Endothelial cell (in vitro differentiated cells): ENCODE measurements at regions not wholly inside any gene's neighbourhood (a gene's known extent, or its start where the extent isn't known, plus 50 kb on each side); places are given as distances from the start of the nearest gene placed in this dataset.
"Not testable (repeated sequence)": the region's sequence is repeated elsewhere in the genome, so short reads cannot be mapped to it uniquely, and the experiment has no call there.

ENCODE experiments used
- DNase-seq: peaks from one replicate; pipeline ENCODE4 v3.0.0; 2021; ENCODE audit warnings: low spot score
- H3K27ac Mint-ChIP-seq: one replicate; pipeline ENCODE4 v1.8.0; 2021; ENCODE audit warnings: mixed read lengths, inconsistent platforms; ENCODE audit not compliant: unreplicated experiment
- H3K27me3 Mint-ChIP-seq: one replicate; pipeline ENCODE4 v1.8.0; 2021; ENCODE audit warnings: mild to moderate bottlenecking, moderate library complexity, mixed read lengths, inconsistent platforms; ENCODE audit not compliant: unreplicated experiment
- H3K36me3 Mint-ChIP-seq: one replicate; pipeline ENCODE4 v1.8.0; 2021; ENCODE audit warnings: mild to moderate bottlenecking, low read depth, mixed read lengths, inconsistent platforms; ENCODE audit not compliant: unreplicated experiment
- H3K4me1 Mint-ChIP-seq: one replicate; pipeline ENCODE4 v1.8.0; 2021; ENCODE audit warnings: mild to moderate bottlenecking, mixed read lengths, inconsistent platforms; ENCODE audit not compliant: unreplicated experiment
- H3K4me3 Mint-ChIP-seq: one replicate; pipeline ENCODE4 v1.8.0; 2021; ENCODE audit warnings: mild to moderate bottlenecking, mixed read lengths, inconsistent platforms; ENCODE audit not compliant: unreplicated experiment
- H3K9me3 Mint-ChIP-seq: one replicate; pipeline ENCODE4 v1.8.0; 2021; ENCODE audit warnings: mixed read lengths, inconsistent platforms; ENCODE audit not compliant: unreplicated experiment
- TF ChIP-seq, protein P1 (sequence below): fragments of 200-600 bp; sonication (generic); IDR thresholded peaks from one replicate; pipeline ENCODE4 v1.5.0; 2021; ENCODE audit warnings: antibody characterized with exemption; ENCODE audit not compliant: unreplicated experiment

DNA sequence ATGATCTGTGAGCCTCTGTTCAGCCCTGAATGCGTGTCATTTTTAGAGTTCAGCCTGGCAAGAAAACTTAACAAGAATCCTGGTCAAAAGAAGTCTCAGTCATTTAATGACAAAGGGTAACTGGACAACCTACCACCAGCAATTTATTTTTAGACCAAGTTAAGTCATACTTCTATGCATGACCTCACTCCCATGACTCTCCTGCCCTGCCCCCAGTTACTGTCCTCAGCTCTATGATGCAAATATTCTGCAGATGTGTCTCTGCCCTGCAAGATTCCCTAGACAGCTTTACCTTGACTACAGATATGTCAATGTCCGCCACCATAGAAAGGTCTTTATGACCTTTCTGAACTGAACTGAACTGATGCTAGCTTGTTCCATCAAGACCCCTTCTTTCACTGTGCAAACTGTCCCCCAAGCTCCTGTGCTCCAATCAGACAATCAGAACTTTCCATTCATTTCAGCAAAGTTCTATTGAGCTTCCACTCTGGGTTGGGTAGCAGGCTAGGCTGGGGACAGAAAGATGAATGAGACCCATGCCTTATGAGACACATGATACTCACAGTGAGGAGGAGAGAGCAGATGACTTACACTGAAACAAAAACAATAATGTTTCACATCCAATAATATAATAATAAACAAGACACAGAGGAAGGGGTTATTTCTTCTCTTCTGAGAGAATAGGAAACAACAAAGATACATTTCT, 255.7 kb downstream of the NPIPA8 start:
- not testable (repeated sequence) for H3K27me3 Mint-ChIP-seq, H3K9me3 Mint-ChIP-seq, H3K4me1 Mint-ChIP-seq, H3K4me3 Mint-ChIP-seq, H3K27ac Mint-ChIP-seq, DNase-seq, H3K36me3 Mint-ChIP-seq

DNA sequence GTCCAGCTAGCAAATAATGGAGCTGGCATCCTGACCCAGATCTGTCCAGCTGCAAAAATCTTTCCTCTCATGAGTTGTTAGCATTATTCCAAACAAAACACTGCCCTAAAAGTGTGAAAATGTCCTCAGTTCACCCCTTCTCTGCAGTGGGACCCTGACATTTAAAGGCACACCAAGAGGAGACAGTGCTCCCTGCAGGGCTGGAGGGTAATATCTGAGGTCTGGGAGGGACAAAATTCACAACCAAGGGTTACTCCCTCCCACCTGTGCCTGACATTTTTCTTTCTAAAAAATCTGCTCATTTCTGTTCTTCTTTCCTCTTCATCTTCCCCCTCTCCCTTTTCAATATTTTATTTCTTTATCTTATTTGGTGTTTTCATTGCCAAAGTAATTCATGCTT, 258.6 kb downstream of the NPIPA8 start:
- not testable (repeated sequence) for H3K4me1 Mint-ChIP-seq, H3K36me3 Mint-ChIP-seq, H3K9me3 Mint-ChIP-seq, DNase-seq, H3K27me3 Mint-ChIP-seq, H3K4me3 Mint-ChIP-seq, H3K27ac Mint-ChIP-seq

DNA sequence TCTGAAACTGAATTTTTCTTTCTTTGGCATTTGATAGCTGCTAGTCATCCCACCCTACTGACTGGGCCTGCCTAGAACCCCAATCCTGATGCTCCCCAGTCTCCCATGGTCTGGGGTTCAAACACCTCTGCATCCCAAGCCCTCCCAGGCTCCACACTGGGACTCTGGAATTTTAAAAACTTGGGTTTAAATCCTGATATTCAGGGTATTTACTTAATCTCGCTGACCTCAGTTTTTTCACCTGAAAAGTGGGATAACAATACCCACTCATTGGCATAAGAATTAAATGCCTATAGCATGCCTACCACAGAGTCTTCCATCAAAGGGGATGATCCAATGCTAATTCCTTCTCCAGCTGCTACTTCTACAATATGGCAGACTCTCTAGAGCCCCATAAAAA, 264.4 kb downstream of the NPIPA8 start:
- TF ChIP-seq, protein P1, sequence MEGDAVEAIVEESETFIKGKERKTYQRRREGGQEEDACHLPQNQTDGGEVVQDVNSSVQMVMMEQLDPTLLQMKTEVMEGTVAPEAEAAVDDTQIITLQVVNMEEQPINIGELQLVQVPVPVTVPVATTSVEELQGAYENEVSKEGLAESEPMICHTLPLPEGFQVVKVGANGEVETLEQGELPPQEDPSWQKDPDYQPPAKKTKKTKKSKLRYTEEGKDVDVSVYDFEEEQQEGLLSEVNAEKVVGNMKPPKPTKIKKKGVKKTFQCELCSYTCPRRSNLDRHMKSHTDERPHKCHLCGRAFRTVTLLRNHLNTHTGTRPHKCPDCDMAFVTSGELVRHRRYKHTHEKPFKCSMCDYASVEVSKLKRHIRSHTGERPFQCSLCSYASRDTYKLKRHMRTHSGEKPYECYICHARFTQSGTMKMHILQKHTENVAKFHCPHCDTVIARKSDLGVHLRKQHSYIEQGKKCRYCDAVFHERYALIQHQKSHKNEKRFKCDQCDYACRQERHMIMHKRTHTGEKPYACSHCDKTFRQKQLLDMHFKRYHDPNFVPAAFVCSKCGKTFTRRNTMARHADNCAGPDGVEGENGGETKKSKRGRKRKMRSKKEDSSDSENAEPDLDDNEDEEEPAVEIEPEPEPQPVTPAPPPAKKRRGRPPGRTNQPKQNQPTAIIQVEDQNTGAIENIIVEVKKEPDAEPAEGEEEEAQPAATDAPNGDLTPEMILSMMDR = no peak
- Mint-ChIP-seq H3K27ac (no peak overlapping the region), H3K9me3 (no peaks in the 10 kb centered on the region), H3K36me3 (no peaks in the 10 kb centered on the region), H3K4me1 (peaks cover 6% of the 10 kb centered on the region), H3K4me3 (no peak overlapping the region), H3K27me3 (peaks cover 6% of the 10 kb centered on the region)
- no peak for DNase-seq

DNA sequence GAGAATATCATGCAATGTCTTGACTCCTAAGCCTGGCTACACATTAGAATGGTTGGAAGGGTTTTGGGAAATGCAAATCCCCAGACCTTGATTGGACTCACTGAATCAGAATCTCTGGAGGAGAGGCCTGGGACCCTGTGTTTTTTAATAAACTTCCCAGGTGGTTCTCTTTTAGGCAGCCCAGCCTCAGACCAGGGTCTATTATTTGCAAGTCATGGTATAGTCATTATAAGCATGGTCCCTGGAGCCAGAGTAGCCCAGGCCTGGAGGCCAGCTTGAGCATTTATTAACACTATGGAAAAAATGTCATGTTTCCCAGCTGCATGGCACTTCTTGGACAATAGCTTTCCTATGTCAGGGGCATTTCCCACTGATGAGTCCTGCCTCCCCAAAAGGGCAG, 266.9 kb downstream of the NPIPA8 start:
- Mint-ChIP-seq H3K27ac (no peak overlapping the region), H3K9me3 (no peaks in the 10 kb centered on the region), H3K4me3 (no peak overlapping the region), H3K27me3 (peaks cover 6% of the 10 kb centered on the region), H3K36me3 (no peaks in the 10 kb centered on the region), H3K4me1 (peaks cover 6% of the 10 kb centered on the region)
- no peak for DNase-seq
- TF ChIP-seq, protein P1 = no peak

DNA sequence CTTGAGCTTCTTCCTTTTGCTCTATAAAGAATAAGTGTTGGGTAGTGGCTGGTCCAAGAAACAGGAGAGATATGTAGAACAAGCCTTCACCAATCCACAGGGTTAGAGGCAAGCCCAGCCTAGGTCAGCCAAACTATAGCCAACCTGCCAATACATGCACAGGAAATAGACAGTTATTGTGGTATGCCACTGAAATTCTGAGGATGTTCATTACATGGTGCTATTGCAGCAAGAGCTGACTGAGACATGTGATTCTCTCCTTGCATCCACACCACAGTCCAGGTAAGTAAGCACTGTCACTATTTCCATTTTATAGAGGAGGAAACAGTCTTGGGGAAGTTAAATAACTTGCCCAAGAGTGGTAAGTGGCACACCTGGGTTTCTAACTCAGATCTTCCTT, 268.1 kb downstream of the NPIPA8 start:
- Mint-ChIP-seq H3K27ac (no peak overlapping the region), H3K9me3 (no peaks in the 10 kb centered on the region), H3K27me3 (peaks cover 6% of the 10 kb centered on the region), H3K4me1 (peaks cover 2% of the 10 kb centered on the region), H3K36me3 (no peaks in the 10 kb centered on the region), H3K4me3 (no peak overlapping the region)
- TF ChIP-seq, protein P1 = no peak
- DNase-seq = no peak

DNA sequence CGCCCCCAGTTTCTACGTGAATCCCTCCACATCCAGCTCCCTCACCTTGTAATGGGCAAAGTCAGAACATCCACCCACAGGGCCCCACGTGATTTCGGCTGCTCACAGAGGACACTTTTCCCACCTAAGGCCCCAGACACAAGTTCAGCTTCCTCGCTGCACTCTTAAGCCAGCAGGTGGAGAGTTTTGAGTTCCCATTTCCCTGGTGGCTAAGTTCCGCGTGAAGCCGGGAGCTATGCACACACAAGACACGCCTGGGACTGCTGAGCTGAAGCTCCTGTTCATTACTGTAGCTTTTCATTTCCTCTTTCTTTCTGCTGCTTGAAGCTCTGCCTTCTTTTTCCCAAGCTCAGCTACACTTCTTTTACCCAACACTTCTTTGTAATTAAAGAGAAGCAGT, 273.8 kb downstream of the NPIPA8 start:
- TF ChIP-seq, protein P1 = no peak
- Mint-ChIP-seq H3K9me3 (no peaks in the 10 kb centered on the region), H3K4me3 (no peak overlapping the region), H3K36me3 (no peaks in the 10 kb centered on the region), H3K27ac (no peak overlapping the region), H3K4me1 (no peaks in the 10 kb centered on the region), H3K27me3 (no peaks in the 10 kb centered on the region)
- no peak for DNase-seq
